IMR-90 (cell line): ENCODE measurements at regions not wholly inside any gene's neighbourhood (a gene's known extent, or its start where the extent isn't known, plus 50 kb on each side); places are given as distances from the start of the nearest gene placed in this dataset.

Experiments used
- ATAC-seq: fragments of 200-7000 bp; cut with Tn5 transposase; 2 replicates; pipeline ENCODE4 v1.9.1; 2020; ENCODE audit warnings: low read depth, mild to moderate bottlenecking, moderate library complexity
- BruUV-seq: library from RNA; stranded (reverse); fragments of 400-500 nt; replicated peaks from 2 replicates; lab custom pipeline; 2021; lab: Mats Ljungman, UMichigan
- CTCF ChIA-PET: fragments of 300-600 bp; formaldehyde crosslinking; extraction: SDS; loops from one replicate; lab custom pipeline; 2021; ENCODE audit warnings: antibody characterized with exemption; lab: Yijun Ruan, JAX
- POLR2A ChIA-PET: fragments of 300-600 bp; sonication (Branson Sonifier 250); formaldehyde crosslinking; loops from one replicate; lab custom pipeline; 2022; ENCODE audit warnings: antibody characterized with exemption; ENCODE audit not compliant: unreplicated experiment; lab: Charles Lee
- DNase-seq: peaks from one replicate; pipeline ENCODE4 v3.0.0; 2013
- H2AFZ ChIP-seq: replicated peaks from 2 replicates; pipeline ENCODE3; 2013; ENCODE audit warnings: low read length, mild to moderate bottlenecking; ENCODE audit not compliant: poor library complexity
- H2AK5ac ChIP-seq: 2 replicates; pipeline ENCODE4 v1.6.1; 2013; ENCODE audit warnings: low read depth, low read length, inconsistent platforms
- H2AK9ac ChIP-seq: replicated peaks from 2 replicates; pipeline ENCODE3; 2013; ENCODE audit warnings: mild to moderate bottlenecking, low read depth, low read length, moderate library complexity; ENCODE audit not compliant: poor library complexity
- H2BK120ac ChIP-seq: 2 replicates; pipeline ENCODE4 v1.6.1; 2013; ENCODE audit warnings: low read depth, low read length, inconsistent platforms
- H2BK15ac ChIP-seq: 3 replicates; pipeline ENCODE4 v1.6.1; 2013; ENCODE audit warnings: low read depth, low read length, inconsistent platforms
- H2BK20ac ChIP-seq: 2 replicates; pipeline ENCODE4 v1.6.1; 2013; ENCODE audit warnings: low read depth, mild to moderate bottlenecking, inconsistent platforms, low read length, moderate library complexity
- H2BK5ac ChIP-seq: 2 replicates; pipeline ENCODE4 v1.6.1; 2013; ENCODE audit warnings: mild to moderate bottlenecking, low read depth, low read length, inconsistent platforms; ENCODE audit not compliant: poor library complexity, severe bottlenecking
- H3K14ac ChIP-seq: replicated peaks from 2 replicates; pipeline ENCODE4 v1.6.1; 2013; ENCODE audit warnings: low read depth, low read length, inconsistent platforms
- H3K18ac ChIP-seq: 2 replicates; pipeline ENCODE4 v1.6.1; 2013; ENCODE audit warnings: low read depth, low read length, control low read depth
- H3K23ac ChIP-seq: 2 replicates; pipeline ENCODE4 v1.6.1; 2013; ENCODE audit warnings: low read depth, low read length, inconsistent platforms
- H3K27ac ChIP-seq: 2 replicates; pipeline ENCODE4 v1.5.1; 2013; ENCODE audit warnings: mild to moderate bottlenecking, control low read depth, low read length; ENCODE audit not compliant: insufficient read depth
- H3K27me3 ChIP-seq: 2 replicates; pipeline ENCODE4 v1.6.1; 2013; ENCODE audit warnings: low read length; ENCODE audit not compliant: control insufficient read depth, insufficient read depth
- H3K36me3 ChIP-seq: 2 replicates; pipeline ENCODE4 v1.6.1; 2013; ENCODE audit warnings: low read length, mixed read lengths; ENCODE audit not compliant: control insufficient read depth, insufficient read depth
- H3K4ac ChIP-seq: 2 replicates; pipeline ENCODE4 v1.6.1; 2013; ENCODE audit warnings: low read depth, low read length, inconsistent platforms
- H3K4me1 ChIP-seq: 2 replicates; pipeline ENCODE4 v1.6.1; 2013; ENCODE audit warnings: low read length, mixed read lengths; ENCODE audit not compliant: control insufficient read depth, insufficient read depth
- H3K4me2 ChIP-seq: 2 replicates; pipeline ENCODE4 v1.6.1; 2013; ENCODE audit warnings: low read depth, mild to moderate bottlenecking, control low read depth, low read length, moderate library complexity
- H3K4me3 ChIP-seq: 2 replicates; pipeline ENCODE4 v1.5.1; 2013; ENCODE audit warnings: low read depth, mild to moderate bottlenecking, control low read depth, low read length, moderate library complexity; ENCODE audit not compliant: insufficient read depth
- H3K56ac ChIP-seq: 2 replicates; pipeline ENCODE4 v1.6.1; 2013; ENCODE audit warnings: low read length, inconsistent platforms; ENCODE audit not compliant: insufficient read depth; ENCODE audit errors: extremely low read depth
- H3K79me1 ChIP-seq, 2 experiments: 2 replicates each; pipeline ENCODE4 v1.6.1; 2013; ENCODE audit warnings: low read length in 2 of 2, inconsistent platforms in 1 of 2, low read depth in 1 of 2
- H3K9ac ChIP-seq: 2 replicates; pipeline ENCODE4 v1.6.1; 2013; ENCODE audit warnings: low read depth, low read length, control low read depth
- H3K9me1 ChIP-seq: 2 replicates; pipeline ENCODE4 v1.6.1; 2013; ENCODE audit warnings: low read length, inconsistent platforms; ENCODE audit not compliant: insufficient read depth
- H3K9me3 ChIP-seq: 2 replicates; pipeline ENCODE4 v1.6.1; 2013; ENCODE audit warnings: low read length; ENCODE audit not compliant: control insufficient read depth, insufficient read depth
- H4K20me1 ChIP-seq: 2 replicates; pipeline ENCODE4 v1.6.1; 2013; ENCODE audit warnings: low read length, inconsistent platforms; ENCODE audit not compliant: insufficient read depth
- H4K5ac ChIP-seq: 2 replicates; pipeline ENCODE4 v1.6.1; 2013; ENCODE audit warnings: mild to moderate bottlenecking, low read depth, low read length, control low read depth
- H4K8ac ChIP-seq, 2 experiments: 2 replicates each; pipeline ENCODE4 v1.6.1; 2013; ENCODE audit warnings: low read depth in 2 of 2, low read length in 2 of 2, control low read depth in 1 of 2, inconsistent platforms in 1 of 2
- H4K91ac ChIP-seq: 2 replicates; pipeline ENCODE4 v1.6.1; 2013; ENCODE audit warnings: low read depth, low read length, inconsistent platforms; ENCODE audit not compliant: insufficient read depth
- CEBPB ChIP-seq: IDR thresholded peaks from 2 replicates; pipeline ENCODE4 v1.6.1; 2012; ENCODE audit warnings: low read depth, low read length, improper control_type of control experiment
- CHD1 ChIP-seq: IDR thresholded peaks from 2 replicates; pipeline ENCODE4 v1.6.1; 2012; ENCODE audit warnings: low read depth, low read length, improper control_type of control experiment
- CTCF ChIP-seq: conservative IDR thresholded peaks from 2 replicates; pipeline ENCODE4 v1.5.1; 2012; ENCODE audit warnings: mild to moderate bottlenecking, low read depth, low read length, improper control_type of control experiment
- FOS ChIP-seq: fragments of 150-350 bp; IDR thresholded peaks from 2 replicates; pipeline ENCODE4 v1.6.1; 2016; ENCODE audit warnings: low read depth, low read length
- MAZ ChIP-seq: IDR thresholded peaks from 2 replicates; pipeline ENCODE4 v1.6.1; 2012; ENCODE audit warnings: low read depth, mild to moderate bottlenecking, low read length, improper control_type of control experiment, moderate library complexity, borderline replicate concordance
- POLR2A ChIP-seq: IDR thresholded peaks from 2 replicates; pipeline ENCODE4 v1.6.1; 2012; ENCODE audit warnings: mild to moderate bottlenecking, low read depth, low read length
- RAD21 ChIP-seq: IDR thresholded peaks from 2 replicates; pipeline ENCODE4 v1.6.1; 2012; ENCODE audit warnings: low read length, improper control_type of control experiment
- SMC3 ChIP-seq: fragments of 150-350 bp; IDR thresholded peaks from 2 replicates; pipeline ENCODE4 v1.6.1; 2016; ENCODE audit warnings: low read depth, mild to moderate bottlenecking, antibody characterized with exemption, low read length, moderate library complexity
- WGBS, 2 experiments: methylation state at CpG; one replicate each; pipeline versions ENCODE4 v1.1.5 to v1.1.7; 2013; ENCODE audit warnings: missing lambda C conversion rate in 2 of 2; ENCODE audit not compliant: insufficient read length in 1 of 2; ENCODE audit errors: extremely low coverage in 2 of 2; 5-methylcytosine and 5-hydroxymethylcytosine counted together
- dilution Hi-C: fragments of 300-500 bp; cut with HindIII; formaldehyde crosslinking; loops from one replicate; pipeline ENCODE4 v1.14.3; 2018; ENCODE audit warnings: low sequenced_read_pairs; ENCODE audit not compliant: unreplicated experiment
- in situ Hi-C: fragments of 300-500 bp; cut with MboI; formaldehyde crosslinking; loops from 3 replicates; pipeline ENCODE4 v1.14.3; 2019; ENCODE audit warnings: low sequenced_read_pairs, inconsistent platforms, mixed read lengths
- intact Hi-C: fragments of 100-400 bp; cut with micrococcal nuclease; formaldehyde crosslinking; loops from 2 replicates; pipeline ENCODE4 v1.10.0; 2022

- H2BK120ac ChIP-seq: no peak overlapping the region
- intact Hi-C loops: no loop called here
These were observed 140.6 kb upstream of the TMCO5A start for GRCh38 chr15:37793851-37794250.

More at GRCh38 chr15:37793851-37794250, 140.6 kb upstream of the TMCO5A start:
- no peak overlapping the region for H2BK15ac ChIP-seq
- no peaks in the 10 kb centered on the region for H3K79me1 ChIP-seq
- peaks cover 3% of the 10 kb centered on the region; the same call in 1 of the 2 replicates for H3K4me1 ChIP-seq
- no peak overlapping the region for H3K4me2 ChIP-seq
- H4K8ac ChIP-seq: no peak overlapping the region
- no CpG with 5 or more reads among the region's 2 CpGs for WGBS, 2 experiments
- no peak overlapping the region for H2BK5ac ChIP-seq
- no peak overlapping the region for H4K91ac ChIP-seq
- no peaks in the 10 kb centered on the region for H3K36me3 ChIP-seq
- H2AFZ ChIP-seq: no peak overlapping the region
- H3K9me3 ChIP-seq: no peaks in the 10 kb centered on the region
- H2AK9ac ChIP-seq: no peak overlapping the region
- no peak overlapping the region for H3K14ac ChIP-seq
- H3K56ac ChIP-seq: no peak overlapping the region
- ChIA-PET CTCF (interaction anchor here (1.0 to 1.9 kb wide), 2 partner anchors 9 to 29 kb away, joined by 3 to 5 read pairs; no protein-coding TSS in a partner anchor), POLR2A (no interaction called here)
- H3K9ac ChIP-seq: no peak overlapping the region
- no peak overlapping the region for H3K4me3 ChIP-seq
- H3K23ac ChIP-seq: no peak overlapping the region
- no peak overlapping the region for H3K27ac ChIP-seq
- in situ Hi-C loops (no loop called here), dilution Hi-C loops (no loop called here)
- no TSS peak for BruUV-seq
- no peaks in the 10 kb centered on the region for H3K27me3 ChIP-seq
- TF ChIP-seq MAZ (no peak), RAD21 (peak; percentile 21; the same call in 1 of the 2 replicates), POLR2A (no peak), CHD1 (no peak), FOS (no peak), CTCF (peak; percentile 16; the same call in 1 of the 2 replicates), SMC3 (no peak), CEBPB (no peak)
- no peaks in the 10 kb centered on the region for H3K9me1 ChIP-seq
- no peak overlapping the region for H3K4ac ChIP-seq
- no peak overlapping the region for H2AK5ac ChIP-seq
- DNase-seq (no peak), ATAC-seq (no peak)
- H2BK20ac ChIP-seq: no peak overlapping the region
- H4K5ac ChIP-seq: no peak overlapping the region
- no peak overlapping the region for H3K18ac ChIP-seq
- H4K20me1 ChIP-seq: no peaks in the 10 kb centered on the region
